ENCODE measurements at regions not wholly inside any gene's neighbourhood (a gene's known extent, or its start where the extent isn't known, plus 50 kb on each side); places are given as distances from the start of the nearest gene placed in this dataset.

- no peak for TF ChIP-seq CTCF (IDR thresholded peaks at IDR 0.05)
- TF ChIP-seq POLR2A (IDR thresholded peaks at IDR 0.05) = no peak
These were observed 592.9 kb downstream of the TFAP2B start for GRCh38 chr6:51411496-51412125.

Data from esophagus squamous epithelium (tissue), 4 donors.